Astrocyte (in vitro differentiated cells and primary cell): ENCODE measurements at regions not wholly inside any gene's neighbourhood (a gene's known extent, or its start where the extent isn't known, plus 50 kb on each side); places are given as distances from the start of the nearest gene placed in this dataset.

ENCODE experiments used
- EZH2 ChIP-seq: IDR thresholded peaks from 2 replicates; pipeline ENCODE4 v1.6.1; 2012; ENCODE audit warnings: mild to moderate bottlenecking, low read length, inconsistent platforms; ENCODE audit not compliant: insufficient read depth
- TF ChIP-seq, protein P1 (sequence below): IDR thresholded peaks from 2 replicates; pipeline ENCODE4 v1.5.1; 2011; ENCODE audit warnings: low read depth, mild to moderate bottlenecking, inconsistent platforms, low read length, moderate library complexity; ENCODE audit not compliant: insufficient read depth

- TF ChIP-seq, protein P1, sequence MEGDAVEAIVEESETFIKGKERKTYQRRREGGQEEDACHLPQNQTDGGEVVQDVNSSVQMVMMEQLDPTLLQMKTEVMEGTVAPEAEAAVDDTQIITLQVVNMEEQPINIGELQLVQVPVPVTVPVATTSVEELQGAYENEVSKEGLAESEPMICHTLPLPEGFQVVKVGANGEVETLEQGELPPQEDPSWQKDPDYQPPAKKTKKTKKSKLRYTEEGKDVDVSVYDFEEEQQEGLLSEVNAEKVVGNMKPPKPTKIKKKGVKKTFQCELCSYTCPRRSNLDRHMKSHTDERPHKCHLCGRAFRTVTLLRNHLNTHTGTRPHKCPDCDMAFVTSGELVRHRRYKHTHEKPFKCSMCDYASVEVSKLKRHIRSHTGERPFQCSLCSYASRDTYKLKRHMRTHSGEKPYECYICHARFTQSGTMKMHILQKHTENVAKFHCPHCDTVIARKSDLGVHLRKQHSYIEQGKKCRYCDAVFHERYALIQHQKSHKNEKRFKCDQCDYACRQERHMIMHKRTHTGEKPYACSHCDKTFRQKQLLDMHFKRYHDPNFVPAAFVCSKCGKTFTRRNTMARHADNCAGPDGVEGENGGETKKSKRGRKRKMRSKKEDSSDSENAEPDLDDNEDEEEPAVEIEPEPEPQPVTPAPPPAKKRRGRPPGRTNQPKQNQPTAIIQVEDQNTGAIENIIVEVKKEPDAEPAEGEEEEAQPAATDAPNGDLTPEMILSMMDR: no peak
- TF ChIP-seq EZH2: no peak
Observed at GRCh38 chr12:105470601-105471000, 140.1 kb downstream of the C12orf75 start.
